ENCODE measurements at regions not wholly inside any gene's neighbourhood (a gene's known extent, or its start where the extent isn't known, plus 50 kb on each side); places are given as distances from the start of the nearest gene placed in this dataset.

DNA sequence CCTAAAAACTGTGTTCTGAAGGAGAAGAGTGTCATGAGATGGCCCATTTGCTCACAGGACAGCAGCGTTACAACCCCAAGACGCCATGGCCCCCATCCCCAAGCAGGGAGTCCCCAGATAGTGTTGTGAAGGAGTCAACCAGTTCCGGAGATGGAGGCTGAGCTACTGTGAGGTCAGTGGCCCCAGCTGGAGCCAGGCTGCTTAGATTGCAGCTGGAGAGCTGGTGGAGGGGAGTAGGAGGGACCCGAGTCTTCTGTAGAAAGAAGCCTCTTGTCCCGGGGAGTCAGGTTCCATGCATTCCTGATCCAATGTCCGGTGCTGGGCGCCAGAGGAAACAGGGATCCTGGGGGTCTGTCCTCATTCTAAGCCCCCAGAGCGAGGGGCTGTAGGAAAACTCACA lies 93.5 kb upstream of the SIM2 start:
- DNase-seq (ENCODE audit: low spot score) (no peak), ATAC-seq (ENCODE audit: low read depth) (no peak)
- Histone ChIP-seq H3K9me3 (ENCODE audit: severe bottlenecking) (no peaks in the 10 kb centered on the region), H3K36me3 (ENCODE audit: low read depth) (no peaks in the 10 kb centered on the region), H3K27me3 (ENCODE audit: insufficient read depth, poor library complexity, severe bottlenecking) (no peaks in the 10 kb centered on the region), H3K27ac (ENCODE audit: poor library complexity, severe bottlenecking) (no peak overlapping the region), H3K4me1 (ENCODE audit: insufficient read depth, poor library complexity, severe bottlenecking) (no peaks in the 10 kb centered on the region), H3K4me3 (ENCODE audit: severe bottlenecking) (no peak overlapping the region)
- TF ChIP-seq, protein P1, sequence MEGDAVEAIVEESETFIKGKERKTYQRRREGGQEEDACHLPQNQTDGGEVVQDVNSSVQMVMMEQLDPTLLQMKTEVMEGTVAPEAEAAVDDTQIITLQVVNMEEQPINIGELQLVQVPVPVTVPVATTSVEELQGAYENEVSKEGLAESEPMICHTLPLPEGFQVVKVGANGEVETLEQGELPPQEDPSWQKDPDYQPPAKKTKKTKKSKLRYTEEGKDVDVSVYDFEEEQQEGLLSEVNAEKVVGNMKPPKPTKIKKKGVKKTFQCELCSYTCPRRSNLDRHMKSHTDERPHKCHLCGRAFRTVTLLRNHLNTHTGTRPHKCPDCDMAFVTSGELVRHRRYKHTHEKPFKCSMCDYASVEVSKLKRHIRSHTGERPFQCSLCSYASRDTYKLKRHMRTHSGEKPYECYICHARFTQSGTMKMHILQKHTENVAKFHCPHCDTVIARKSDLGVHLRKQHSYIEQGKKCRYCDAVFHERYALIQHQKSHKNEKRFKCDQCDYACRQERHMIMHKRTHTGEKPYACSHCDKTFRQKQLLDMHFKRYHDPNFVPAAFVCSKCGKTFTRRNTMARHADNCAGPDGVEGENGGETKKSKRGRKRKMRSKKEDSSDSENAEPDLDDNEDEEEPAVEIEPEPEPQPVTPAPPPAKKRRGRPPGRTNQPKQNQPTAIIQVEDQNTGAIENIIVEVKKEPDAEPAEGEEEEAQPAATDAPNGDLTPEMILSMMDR (IDR thresholded peaks at IDR 0.05; ENCODE audit: poor library complexity, severe bottlenecking), result no peak

DNA sequence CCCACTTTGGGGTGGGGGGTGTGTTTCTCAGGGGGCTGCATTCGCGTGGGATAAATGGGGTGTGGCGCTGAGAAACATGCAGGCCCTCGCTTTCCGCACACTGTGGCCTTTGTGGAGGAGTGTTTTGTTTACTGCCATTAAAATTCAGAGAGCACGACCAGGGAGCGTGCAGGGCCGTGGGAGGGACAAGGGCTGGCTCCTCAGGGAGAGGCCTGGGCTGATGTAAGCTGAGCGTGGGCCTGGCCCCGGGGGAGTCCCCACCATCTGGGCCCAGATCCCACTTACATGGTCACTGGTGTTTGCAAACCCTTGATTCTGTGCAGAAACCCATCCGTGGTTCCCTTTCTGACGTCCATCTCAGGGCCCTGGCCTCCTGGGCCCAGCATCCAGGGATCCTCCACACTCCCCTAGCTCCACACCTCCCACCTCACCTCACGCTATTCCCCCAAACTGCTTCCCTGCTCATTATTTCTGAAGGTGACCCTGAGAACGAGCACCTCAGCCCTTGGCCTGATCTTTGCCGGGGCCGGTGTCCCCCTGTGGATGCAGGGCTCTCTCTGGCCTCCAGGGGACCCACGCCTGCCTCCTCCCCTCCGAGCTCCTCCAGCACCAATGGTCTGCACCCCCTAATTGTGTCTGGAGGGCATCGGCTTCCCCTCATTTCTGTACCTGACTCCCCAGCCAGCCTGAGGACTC lies 92.5 kb upstream of the SIM2 start:
- Histone ChIP-seq H3K27ac (ENCODE audit: poor library complexity, severe bottlenecking) (no peak overlapping the region), H3K9me3 (ENCODE audit: severe bottlenecking) (no peaks in the 10 kb centered on the region), H3K36me3 (ENCODE audit: low read depth) (no peaks in the 10 kb centered on the region), H3K4me3 (ENCODE audit: severe bottlenecking) (no peak overlapping the region), H3K27me3 (ENCODE audit: insufficient read depth, poor library complexity, severe bottlenecking) (no peaks in the 10 kb centered on the region), H3K4me1 (ENCODE audit: insufficient read depth, poor library complexity, severe bottlenecking) (no peaks in the 10 kb centered on the region)
- TF ChIP-seq, protein P1 (IDR thresholded peaks at IDR 0.05; ENCODE audit: poor library complexity, severe bottlenecking), result no peak
- DNase-seq (ENCODE audit: low spot score) (no peak), ATAC-seq (ENCODE audit: low read depth) (no peak)

DNA sequence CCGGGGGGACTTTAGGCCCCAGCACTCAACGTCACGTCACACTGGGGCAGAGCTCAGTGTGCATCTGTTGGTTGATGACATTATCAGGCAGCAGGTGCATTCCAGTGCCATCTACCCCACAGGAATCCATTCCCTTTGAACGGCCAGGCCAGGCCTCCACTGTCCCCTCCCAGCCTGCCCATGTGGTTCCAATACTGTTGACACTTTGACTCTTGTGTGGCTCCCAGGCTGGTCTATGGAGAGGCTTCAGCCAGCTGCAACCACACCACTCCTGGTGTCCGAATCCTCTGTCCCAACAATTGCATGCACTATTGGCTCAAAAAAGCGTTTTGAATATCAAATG lies 92.0 kb upstream of the SIM2 start:
- no peak overlapping the region for H3K27ac ChIP-seq (ENCODE audit: poor library complexity, severe bottlenecking)
- H3K4me1 ChIP-seq (ENCODE audit: insufficient read depth, poor library complexity, severe bottlenecking), result no peaks in the 10 kb centered on the region
- no peaks in the 10 kb centered on the region for H3K27me3 ChIP-seq (ENCODE audit: insufficient read depth, poor library complexity, severe bottlenecking)
- DNase-seq (ENCODE audit: low spot score) (no peak), ATAC-seq (ENCODE audit: low read depth) (no peak)
- H3K4me3 ChIP-seq (ENCODE audit: severe bottlenecking), result no peak overlapping the region
- H3K36me3 ChIP-seq (ENCODE audit: low read depth), result no peaks in the 10 kb centered on the region
- H3K9me3 ChIP-seq (ENCODE audit: severe bottlenecking), result no peaks in the 10 kb centered on the region
- TF ChIP-seq, protein P1 (IDR thresholded peaks at IDR 0.05; ENCODE audit: poor library complexity, severe bottlenecking), result no peak

DNA sequence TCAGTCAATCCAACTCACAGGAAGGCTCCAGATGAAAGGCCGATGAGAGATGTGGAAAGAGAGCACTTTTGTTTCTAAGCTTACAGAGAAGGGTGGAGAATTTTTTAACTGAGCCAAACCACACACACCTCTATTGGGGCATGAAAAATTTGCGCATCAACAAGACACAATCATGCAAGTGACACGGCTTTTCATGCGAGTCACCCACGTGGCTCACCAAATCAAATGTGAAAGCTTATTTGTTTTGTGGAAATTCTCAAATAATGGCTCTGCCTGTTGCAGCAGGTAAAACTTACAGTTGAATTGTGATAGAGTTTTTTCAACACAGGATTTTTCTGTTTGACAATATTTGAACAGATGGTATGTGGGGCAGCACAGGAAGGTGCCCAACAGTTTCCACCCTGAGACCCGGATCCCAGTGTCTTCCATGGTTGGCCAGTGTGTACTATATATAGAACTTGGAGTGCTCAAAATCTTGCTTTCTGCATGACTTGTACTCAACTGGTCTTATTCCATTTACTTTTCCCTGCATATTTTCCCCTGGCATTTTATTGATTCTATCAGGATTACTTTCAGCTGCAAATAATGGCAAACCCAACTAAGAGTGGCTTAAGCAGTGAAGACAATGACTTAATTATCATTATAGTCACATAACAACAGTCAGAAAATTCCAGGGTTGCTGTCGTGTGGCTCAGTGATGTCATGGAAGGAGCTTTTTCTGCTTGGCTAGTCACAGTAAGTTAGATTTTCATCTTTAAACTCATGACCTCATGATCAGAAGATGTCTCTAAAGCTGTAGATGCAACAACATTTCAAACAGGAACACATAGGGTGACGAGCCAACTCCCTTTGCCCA lies 90.6 kb upstream of the SIM2 start:
- Histone ChIP-seq H3K36me3 (ENCODE audit: low read depth) (no peaks in the 10 kb centered on the region), H3K27ac (ENCODE audit: poor library complexity, severe bottlenecking) (no peak overlapping the region), H3K27me3 (ENCODE audit: insufficient read depth, poor library complexity, severe bottlenecking) (no peaks in the 10 kb centered on the region), H3K4me3 (ENCODE audit: severe bottlenecking) (no peak overlapping the region), H3K9me3 (ENCODE audit: severe bottlenecking) (no peaks in the 10 kb centered on the region), H3K4me1 (ENCODE audit: insufficient read depth, poor library complexity, severe bottlenecking) (no peaks in the 10 kb centered on the region)
- no peak for DNase-seq (ENCODE audit: low spot score)
- ATAC-seq (ENCODE audit: low read depth), result no peak
- TF ChIP-seq, protein P1 (IDR thresholded peaks at IDR 0.05; ENCODE audit: poor library complexity, severe bottlenecking), result no peak

DNA sequence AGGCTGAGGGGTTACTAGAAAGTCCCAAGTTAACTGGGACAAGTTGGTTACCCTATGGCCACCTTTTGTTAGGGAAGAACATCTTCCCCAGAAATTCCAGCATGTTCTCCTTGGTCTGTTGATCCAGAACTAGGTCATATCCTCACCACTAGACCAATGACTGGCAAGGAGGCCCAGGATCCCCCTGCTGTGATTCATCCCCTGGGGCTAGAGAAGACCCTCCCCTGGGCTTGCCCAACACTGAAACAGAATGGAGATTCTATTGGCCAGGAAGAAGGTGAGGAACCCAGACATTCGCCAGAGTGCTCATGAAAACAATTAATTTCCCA lies 90.1 kb upstream of the SIM2 start:
- Histone ChIP-seq H3K27ac (ENCODE audit: poor library complexity, severe bottlenecking) (no peak overlapping the region), H3K9me3 (ENCODE audit: severe bottlenecking) (no peaks in the 10 kb centered on the region), H3K4me1 (ENCODE audit: insufficient read depth, poor library complexity, severe bottlenecking) (no peaks in the 10 kb centered on the region), H3K4me3 (ENCODE audit: severe bottlenecking) (no peak overlapping the region), H3K36me3 (ENCODE audit: low read depth) (no peaks in the 10 kb centered on the region), H3K27me3 (ENCODE audit: insufficient read depth, poor library complexity, severe bottlenecking) (no peaks in the 10 kb centered on the region)
- ATAC-seq (ENCODE audit: low read depth) (no peak), DNase-seq (ENCODE audit: low spot score) (no peak)
- TF ChIP-seq, protein P1 (IDR thresholded peaks at IDR 0.05; ENCODE audit: poor library complexity, severe bottlenecking), result no peak
